NT2/D1 (cell line): ENCODE measurements at regions not wholly inside any gene's neighbourhood (a gene's known extent, or its start where the extent isn't known, plus 50 kb on each side); places are given as distances from the start of the nearest gene placed in this dataset.

ENCODE experiments used
- SUZ12 ChIP-seq: IDR thresholded peaks from 2 replicates; pipeline ENCODE4 v1.6.1; 2011; ENCODE audit not compliant: insufficient read length, insufficient read depth; ENCODE audit errors: extremely low read depth
- YY1 ChIP-seq: IDR thresholded peaks from 2 replicates; pipeline ENCODE4 v1.6.1; 2011; ENCODE audit not compliant: insufficient read length, insufficient read depth
- ZNF274 ChIP-seq: IDR thresholded peaks from 2 replicates; pipeline ENCODE4 v1.6.1; 2011; ENCODE audit warnings: mild to moderate bottlenecking, low read depth, low read length

GRCh38 chr12:125332900-125333299 lies 267.7 kb downstream of the AACS start:
- TF ChIP-seq SUZ12 (no peak), YY1 (no peak), ZNF274 (no peak)
